Small intestine (tissue), 7 donors: ENCODE measurements at regions not wholly inside any gene's neighbourhood (a gene's known extent, or its start where the extent isn't known, plus 50 kb on each side); places are given as distances from the start of the nearest gene placed in this dataset.

Source experiments
- DNase-seq, 2 donors: peaks; one replicate each; pipeline versions ENCODE4 v3.0.0 to v3.0.0-alpha.2; 2013
- FAIRE-seq: peaks from 2 replicates; lab custom pipeline; 2012; peaks lifted over from hg19 to GRCh38; lab: Jason Lieb, UNC
- H3K27ac ChIP-seq, 3 donors: one replicate each; pipeline ENCODE4 v1.5.1; 2013; ENCODE audit warnings: low read length in 2 of 3, mild to moderate bottlenecking in 2 of 3, control low read depth in 1 of 3, inconsistent platforms in 1 of 3, low read depth in 1 of 3, moderate library complexity in 1 of 3
- H3K27me3 ChIP-seq, 3 donors: one replicate each; pipeline ENCODE4 v1.6.1; 2013; ENCODE audit warnings: low read length in 3 of 3, inconsistent platforms in 1 of 3; ENCODE audit not compliant: control insufficient read depth in 3 of 3, insufficient read depth in 3 of 3
- H3K36me3 ChIP-seq, 3 donors: one replicate each; pipeline ENCODE4 v1.6.1; 2013; ENCODE audit warnings: low read length in 3 of 3, inconsistent platforms in 1 of 3, low read depth in 1 of 3, mild to moderate bottlenecking in 1 of 3, moderate library complexity in 1 of 3; ENCODE audit not compliant: control insufficient read depth in 3 of 3, insufficient read depth in 2 of 3
- H3K4me1 ChIP-seq, 3 donors: one replicate each; pipeline ENCODE4 v1.6.1; 2013; ENCODE audit warnings: low read length in 2 of 3, inconsistent platforms in 1 of 3, low read depth in 1 of 3, mild to moderate bottlenecking in 1 of 3, moderate library complexity in 1 of 3; ENCODE audit not compliant: control insufficient read depth in 3 of 3, insufficient read depth in 2 of 3
- H3K4me3 ChIP-seq, 3 donors: one replicate each; pipeline ENCODE4 v1.5.1; 2013; ENCODE audit warnings: low read length in 3 of 3, control low read depth in 1 of 3, inconsistent platforms in 1 of 3, low read depth in 1 of 3, mild to moderate bottlenecking in 1 of 3, moderate library complexity in 1 of 3
- H3K9me3 ChIP-seq, 2 donors: one replicate each; pipeline ENCODE4 v1.6.1; 2013; ENCODE audit warnings: low read depth in 1 of 2, low read length in 1 of 2; ENCODE audit not compliant: control insufficient read depth in 2 of 2, insufficient read depth in 1 of 2
- whole genome bisulfite sequencing, 3 donors: extraction: QIAGEN DNeasy Blood & Tissue Kit; methylation state at CpG; one replicate each; pipeline ENCODE4 v1.1.7; 2013; 5-methylcytosine and 5-hydroxymethylcytosine counted together
- donor health status: healthy with polysubstance abuse.
- donor health status: control.
- donor health status: control.
- donor health status: Bipolar disorder and iron deficiency.
- donor health status: healthy.

DNA sequence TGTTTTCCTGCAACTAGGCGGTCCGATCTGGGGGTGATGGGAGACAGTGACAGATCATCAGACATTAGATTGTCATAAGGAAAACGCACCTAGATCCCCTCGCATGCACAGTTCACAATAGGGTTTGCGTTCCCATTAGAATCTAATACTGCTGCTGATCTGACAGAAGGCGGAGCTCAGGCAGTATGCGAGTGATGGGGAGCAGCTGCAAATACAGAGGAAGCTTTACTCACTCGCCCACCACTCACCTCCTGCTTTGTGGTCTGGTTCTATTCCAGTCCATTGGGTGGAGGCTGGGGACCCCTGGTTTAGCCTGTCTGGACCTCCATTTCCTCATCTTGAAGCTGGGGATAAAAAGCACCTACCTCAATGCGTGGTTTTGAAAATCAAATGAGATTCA lies 437.5 kb upstream of the PROK2 start:
- no peak overlapping the region for H3K4me3 ChIP-seq
- WGBS, 3 donors = 84 to 88% (median 85%) methylated on average over 9 of the region's 9 CpGs
- no peaks in the 10 kb centered on the region for H3K36me3 ChIP-seq
- DNase-seq (no peak), FAIRE-seq (no peak)
- no peak overlapping the region for H3K27ac ChIP-seq
- peaks cover 0 to 11% of the 10 kb centered on the region in 2 donors for H3K9me3 ChIP-seq
- no peaks in the 10 kb centered on the region for H3K4me1 ChIP-seq
- H3K27me3 ChIP-seq = no peaks in the 10 kb centered on the region

DNA sequence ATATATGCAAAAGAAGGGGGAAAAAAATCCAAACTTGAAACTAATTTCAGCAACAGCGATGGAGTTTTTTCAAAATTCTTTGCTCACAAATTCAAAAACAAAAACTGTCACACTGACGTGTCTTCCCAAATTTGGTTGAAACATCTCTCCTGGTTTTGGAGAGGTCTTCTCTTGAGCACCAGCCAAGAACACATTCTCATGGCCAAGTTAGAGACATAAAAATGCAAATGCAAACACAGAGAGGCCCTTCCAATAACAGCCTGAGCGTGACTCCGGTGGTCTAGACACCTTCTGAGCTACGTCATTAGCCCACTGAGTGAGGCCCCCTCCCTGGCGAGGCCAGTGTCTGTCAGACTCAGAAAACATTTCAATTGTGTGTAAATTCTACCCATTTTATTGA lies 436.0 kb upstream of the PROK2 start:
- Histone ChIP-seq H3K4me1 (no peaks in the 10 kb centered on the region), H3K36me3 (no peaks in the 10 kb centered on the region), H3K27me3 (no peaks in the 10 kb centered on the region), H3K4me3 (no peak overlapping the region), H3K27ac (no peak overlapping the region), H3K9me3 (peaks cover 0 to 13% of the 10 kb centered on the region in 2 donors)
- DNase-seq (no peak), FAIRE-seq (no peak)
- WGBS, 3 donors = 73 to 80% (median 76%) methylated on average over 6 of the region's 6 CpGs

DNA sequence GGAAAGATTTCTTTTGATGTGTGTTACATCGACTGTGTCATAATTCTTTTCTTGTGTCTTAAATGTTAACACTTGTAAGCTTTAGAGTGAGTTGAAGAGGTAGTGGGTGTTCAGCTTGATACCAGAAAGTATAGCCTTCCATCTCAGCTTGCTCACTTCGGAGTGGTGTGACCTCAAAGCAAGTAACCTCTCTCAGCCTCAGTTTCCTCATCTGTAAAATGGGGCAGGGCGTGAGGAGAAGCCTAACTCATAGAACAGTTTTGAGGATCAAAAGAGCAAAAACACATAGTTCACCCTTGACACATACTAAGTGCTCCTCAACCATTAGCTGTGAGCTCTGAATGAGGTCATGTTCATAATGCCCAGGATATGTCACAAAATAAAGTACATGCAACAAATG lies 434.8 kb upstream of the PROK2 start:
- no peak overlapping the region for H3K27ac ChIP-seq
- H3K27me3 ChIP-seq = no peaks in the 10 kb centered on the region
- no peaks in the 10 kb centered on the region for H3K36me3 ChIP-seq
- FAIRE-seq (no peak), DNase-seq (no peak)
- peaks cover 0 to 8% of the 10 kb centered on the region in 2 donors for H3K9me3 ChIP-seq
- WGBS, 3 donors = 83 to 87% (median 85%) methylated on average over 3 of the region's 3 CpGs
- no peak overlapping the region for H3K4me3 ChIP-seq
- no peaks in the 10 kb centered on the region for H3K4me1 ChIP-seq

DNA sequence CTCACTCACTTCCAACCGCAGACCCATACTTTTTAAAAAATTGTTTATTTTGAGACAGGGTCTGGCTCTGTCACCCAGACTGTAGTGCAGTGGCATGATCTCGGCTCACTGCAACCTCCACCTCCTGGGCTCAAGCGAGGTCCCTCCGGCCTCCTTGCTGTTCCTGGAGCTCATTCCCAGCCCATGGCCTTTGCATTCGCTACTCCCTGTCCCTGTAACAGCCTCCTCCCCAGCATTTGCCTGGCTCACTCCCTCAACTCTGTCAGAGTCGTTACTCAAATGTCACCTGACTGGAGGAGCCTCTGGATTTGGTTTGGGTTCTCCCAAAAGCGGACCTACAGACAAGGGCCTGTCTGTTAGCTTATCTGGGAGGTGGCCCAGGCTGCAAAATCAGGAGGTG lies 432.6 kb upstream of the PROK2 start:
- H3K4me3 ChIP-seq = no peak overlapping the region
- DNase-seq (no peak), FAIRE-seq (no peak)
- no peaks in the 10 kb centered on the region for H3K27me3 ChIP-seq
- no peaks in the 10 kb centered on the region for H3K4me1 ChIP-seq
- peaks cover 0 to 12% of the 10 kb centered on the region in 2 donors for H3K9me3 ChIP-seq
- no peak overlapping the region for H3K27ac ChIP-seq
- 80 to 94% (median 91%) methylated on average over 7 of the region's 7 CpGs for WGBS, 3 donors
- H3K36me3 ChIP-seq = no peaks in the 10 kb centered on the region

DNA sequence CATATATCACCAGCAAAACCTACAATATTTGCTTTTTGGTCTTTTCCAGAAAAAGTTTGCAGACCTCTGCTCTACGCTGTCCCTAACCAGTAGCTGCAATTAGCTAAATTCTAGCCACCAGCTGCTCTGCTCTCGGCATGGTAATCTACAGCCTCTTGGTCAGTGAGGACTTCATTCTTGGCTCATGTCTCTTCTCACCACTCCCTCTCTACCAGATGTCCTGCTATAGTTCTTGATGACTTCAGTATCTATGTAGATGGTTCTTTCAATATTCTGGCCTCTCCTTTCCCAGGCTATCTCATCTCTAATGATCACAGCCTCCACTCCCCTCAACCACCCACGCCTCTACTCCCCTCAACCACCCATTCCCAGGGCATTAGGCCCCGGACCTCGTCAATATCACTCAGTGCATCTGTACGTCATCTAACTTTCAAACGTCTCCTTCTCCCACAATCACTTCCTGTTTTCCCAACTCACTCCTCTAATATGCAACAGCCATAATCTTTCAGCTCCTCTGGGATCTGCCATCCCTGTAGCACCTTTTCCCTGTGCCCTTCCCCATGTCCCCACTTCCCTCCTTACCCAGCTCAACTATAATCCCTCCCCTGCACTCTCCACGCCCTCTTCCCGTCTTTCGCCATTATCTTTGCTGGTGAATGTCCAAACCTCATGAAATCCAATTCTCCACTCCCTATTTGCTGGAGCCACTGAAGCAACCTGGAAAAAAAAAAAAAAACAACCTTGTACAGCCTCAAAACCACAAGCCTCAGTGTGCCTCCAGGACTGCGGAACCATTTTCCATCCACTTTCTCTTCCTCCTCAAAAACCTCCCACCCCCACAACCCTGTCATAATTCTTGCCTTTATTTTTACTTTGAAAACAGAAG lies 429.4 kb upstream of the PROK2 start:
- H3K4me3 ChIP-seq = no peak overlapping the region
- DNase-seq (no peak), FAIRE-seq (no peak)
- H3K36me3 ChIP-seq = no peaks in the 10 kb centered on the region
- no peaks in the 10 kb centered on the region for H3K4me1 ChIP-seq
- H3K27me3 ChIP-seq = no peaks in the 10 kb centered on the region
- H3K27ac ChIP-seq = no peak overlapping the region
- peaks cover 0 to 12% of the 10 kb centered on the region in 2 donors for H3K9me3 ChIP-seq
- WGBS, 3 donors = 76 to 79% (median 77%) methylated on average over 11 of the region's 11 CpGs

DNA sequence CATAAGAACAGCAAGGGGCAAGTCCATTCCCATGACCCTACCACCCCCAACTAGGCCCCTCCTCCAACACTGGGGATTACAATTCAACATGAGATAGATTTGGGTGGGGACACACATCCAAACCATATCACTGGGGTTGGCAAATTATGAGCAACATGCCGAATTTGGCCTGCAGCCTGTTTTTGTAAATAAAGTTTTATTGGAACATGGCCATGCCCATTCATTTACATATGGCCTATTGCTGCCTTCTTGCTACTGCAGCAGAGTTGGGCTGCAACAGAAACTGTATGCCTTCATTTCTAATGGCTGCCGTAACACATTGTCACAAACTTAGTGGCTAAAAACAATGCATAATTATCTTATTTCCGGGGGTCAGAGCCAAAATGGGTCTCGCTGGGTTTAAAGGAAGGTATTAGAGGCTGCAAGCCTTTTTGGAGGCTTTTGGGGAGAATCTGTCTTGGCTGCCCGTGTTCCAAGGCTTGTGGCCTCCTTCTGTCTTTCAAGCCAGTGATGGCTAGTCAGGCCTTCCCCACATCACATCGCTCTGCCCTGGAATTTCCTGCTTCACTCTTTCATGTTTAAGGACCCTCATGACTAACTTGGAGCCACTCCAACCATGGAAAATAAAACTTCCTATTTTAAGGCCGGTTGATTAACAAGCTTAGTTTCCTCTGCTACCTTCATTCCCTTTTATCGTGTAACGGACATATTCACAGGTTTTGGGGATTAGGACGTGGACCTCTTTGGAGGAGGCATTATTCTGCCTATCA lies 428.5 kb upstream of the PROK2 start:
- Histone ChIP-seq H3K4me3 (no peak overlapping the region), H3K4me1 (no peaks in the 10 kb centered on the region), H3K36me3 (no peaks in the 10 kb centered on the region), H3K27ac (no peak overlapping the region), H3K9me3 (peaks cover 0 to 12% of the 10 kb centered on the region in 2 donors), H3K27me3 (no peaks in the 10 kb centered on the region)
- DNase-seq (no peak), FAIRE-seq (no peak)
- WGBS, 3 donors = 75 to 89% (median 81%) methylated on average over 10 of the region's 10 CpGs

DNA sequence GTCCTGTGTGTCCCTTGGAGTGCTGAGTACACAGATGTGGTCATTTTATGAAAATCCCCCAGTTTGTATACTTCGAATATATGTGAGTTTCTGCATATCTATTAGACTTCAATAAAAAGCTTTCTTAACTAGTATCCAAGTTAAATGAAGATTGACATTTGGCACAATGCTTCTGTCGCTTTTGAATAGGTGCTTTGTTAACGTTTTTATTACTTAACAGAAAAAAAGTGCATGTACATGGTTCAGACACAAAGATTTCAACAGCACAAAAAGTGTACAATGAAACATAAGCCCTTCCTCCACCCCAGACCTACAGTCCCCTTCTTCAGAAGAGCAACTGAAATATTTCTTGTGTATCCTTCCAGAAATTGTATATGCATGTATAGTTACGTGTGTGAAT lies 427.4 kb upstream of the PROK2 start:
- 33 to 68% (median 58%) methylated on average over 4 of the region's 4 CpGs for WGBS, 3 donors
- DNase-seq (no peak), FAIRE-seq (no peak)
- H3K9me3 ChIP-seq = peaks cover 0 to 12% of the 10 kb centered on the region in 2 donors
- H3K4me3 ChIP-seq = no peak overlapping the region
- no peaks in the 10 kb centered on the region for H3K36me3 ChIP-seq
- H3K27ac ChIP-seq = no peak overlapping the region
- H3K4me1 ChIP-seq = no peaks in the 10 kb centered on the region
- no peaks in the 10 kb centered on the region for H3K27me3 ChIP-seq

DNA sequence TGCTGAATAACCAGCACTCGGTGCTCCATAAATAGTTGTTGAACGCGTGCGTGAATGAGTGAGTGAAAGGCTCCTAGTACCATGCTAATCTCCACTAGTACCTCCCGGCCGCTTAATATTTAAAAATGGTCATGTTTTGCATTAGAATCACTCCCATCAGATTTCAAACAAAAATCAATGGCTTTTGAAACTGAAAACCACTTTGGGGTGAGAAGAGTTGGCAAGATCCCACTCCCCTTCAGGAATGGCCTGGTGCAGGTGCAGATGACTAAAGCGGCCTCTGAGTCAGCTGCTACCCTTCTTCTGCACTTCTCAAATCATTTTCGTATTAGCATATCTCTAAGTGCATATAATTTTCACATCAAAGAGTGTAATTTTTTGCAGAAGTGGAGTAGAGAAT lies 425.3 kb upstream of the PROK2 start:
- DNase-seq = no peak
- Histone ChIP-seq H3K36me3 (no peaks in the 10 kb centered on the region), H3K27me3 (no peaks in the 10 kb centered on the region), H3K4me3 (no peak overlapping the region), H3K27ac (no peak overlapping the region), H3K9me3 (peaks cover 0 to 5% of the 10 kb centered on the region in 2 donors), H3K4me1 (no peaks in the 10 kb centered on the region)
- 81 to 88% (median 82%) methylated on average over 8 of the region's 8 CpGs for WGBS, 3 donors
- FAIRE-seq = no peak
